Activated CD4-positive, alpha-beta T cell treated with anti-CD3 and anti-CD28 coated beads, Interleukin-2, amount 10 ng/mL, durations not matched to agents 7 days and 5 days (primary cell): ENCODE measurements at regions not wholly inside any gene's neighbourhood (a gene's known extent, or its start where the extent isn't known, plus 50 kb on each side); places are given as distances from the start of the nearest gene placed in this dataset.

Experiments used
- CTCF ChIA-PET: fragments of 350-600 bp; sonication (Branson Sonifier 250); formaldehyde crosslinking; loops from one replicate; lab custom pipeline; 2021; ENCODE audit warnings: antibody characterized with exemption; lab: Charles Lee
- POLR2A ChIA-PET: fragments of 350-600 bp; sonication (Branson Sonifier 250); formaldehyde crosslinking; loops from one replicate; lab custom pipeline; 2021; ENCODE audit warnings: antibody characterized with exemption; lab: Charles Lee
- DNase-seq: peaks from one replicate; pipeline ENCODE4 v3.0.0-alpha.2; 2020
- H3K27ac Mint-ChIP-seq: one replicate; pipeline ENCODE4 v1.8.0; 2021; ENCODE audit warnings: mild to moderate bottlenecking, moderate library complexity, mixed read lengths
- H3K27me3 Mint-ChIP-seq: one replicate; pipeline ENCODE4 v1.8.0; 2021; ENCODE audit warnings: mixed read lengths
- H3K36me3 Mint-ChIP-seq: one replicate; pipeline ENCODE4 v1.8.0; 2021; ENCODE audit warnings: low read depth, mixed read lengths
- H3K4me1 Mint-ChIP-seq: one replicate; pipeline ENCODE4 v1.8.0; 2021; ENCODE audit warnings: mixed read lengths
- H3K4me3 Mint-ChIP-seq: one replicate; pipeline ENCODE4 v1.8.0; 2021; ENCODE audit warnings: mild to moderate bottlenecking, moderate library complexity, mixed read lengths
- H3K9me3 Mint-ChIP-seq: one replicate; pipeline ENCODE4 v1.8.0; 2021; ENCODE audit warnings: mixed read lengths

DNA sequence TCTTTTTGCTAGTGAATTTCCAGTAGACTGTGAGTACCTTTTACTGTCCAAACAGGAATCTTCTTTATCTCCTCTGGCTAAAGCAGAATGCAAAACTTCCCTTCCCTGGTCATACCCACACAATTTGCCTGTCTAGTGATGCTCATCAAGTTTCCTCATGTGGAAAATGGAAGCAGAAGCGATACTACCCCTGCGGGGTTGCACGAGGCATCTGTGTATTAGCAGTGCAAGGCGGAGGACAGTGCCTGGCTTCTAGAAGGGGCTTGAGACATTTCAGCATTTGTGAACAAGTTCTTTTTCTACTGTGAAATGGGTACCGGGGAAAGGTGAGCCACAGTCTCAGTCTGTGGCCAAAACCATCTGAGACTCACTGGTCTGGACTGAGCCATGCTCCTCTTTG, 340.9 kb downstream of the AACS start:
- H3K4me1 Mint-ChIP-seq, result no peaks in the 10 kb centered on the region
- H3K27ac Mint-ChIP-seq, result no peak overlapping the region
- no peak for DNase-seq
- H3K36me3 Mint-ChIP-seq, result no peaks in the 10 kb centered on the region
- no peak overlapping the region for H3K4me3 Mint-ChIP-seq
- H3K9me3 Mint-ChIP-seq, result no peaks in the 10 kb centered on the region
- peaks cover 3% of the 10 kb centered on the region for H3K27me3 Mint-ChIP-seq
- ChIA-PET CTCF (no interaction called here), POLR2A (no interaction called here)

DNA sequence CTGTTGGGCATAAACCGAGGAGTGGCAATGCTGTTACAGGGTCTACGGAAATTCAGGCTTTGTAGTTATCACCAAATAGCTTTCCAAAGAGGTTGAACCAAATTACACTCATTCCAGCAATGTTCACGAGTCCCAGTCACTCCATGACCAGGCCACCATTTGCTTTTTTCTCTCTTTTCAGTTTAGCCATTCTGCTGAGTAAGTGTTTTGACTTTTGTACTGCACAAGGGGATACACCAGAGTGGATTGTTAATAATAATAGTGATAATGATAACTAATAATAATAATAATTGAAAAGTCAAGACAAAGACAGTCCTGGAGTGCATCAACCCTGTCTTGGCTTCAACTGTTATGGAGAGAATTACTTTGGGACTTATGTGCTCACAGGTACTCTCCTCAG, 343.5 kb downstream of the AACS start:
- H3K27ac Mint-ChIP-seq, result no peak overlapping the region
- no peaks in the 10 kb centered on the region for H3K4me1 Mint-ChIP-seq
- H3K4me3 Mint-ChIP-seq, result no peak overlapping the region
- POLR2A ChIA-PET, result no interaction called here
- no peaks in the 10 kb centered on the region for H3K27me3 Mint-ChIP-seq
- H3K36me3 Mint-ChIP-seq, result no peaks in the 10 kb centered on the region
- CTCF ChIA-PET, result no interaction called here
- no peaks in the 10 kb centered on the region for H3K9me3 Mint-ChIP-seq
- no peak for DNase-seq

DNA sequence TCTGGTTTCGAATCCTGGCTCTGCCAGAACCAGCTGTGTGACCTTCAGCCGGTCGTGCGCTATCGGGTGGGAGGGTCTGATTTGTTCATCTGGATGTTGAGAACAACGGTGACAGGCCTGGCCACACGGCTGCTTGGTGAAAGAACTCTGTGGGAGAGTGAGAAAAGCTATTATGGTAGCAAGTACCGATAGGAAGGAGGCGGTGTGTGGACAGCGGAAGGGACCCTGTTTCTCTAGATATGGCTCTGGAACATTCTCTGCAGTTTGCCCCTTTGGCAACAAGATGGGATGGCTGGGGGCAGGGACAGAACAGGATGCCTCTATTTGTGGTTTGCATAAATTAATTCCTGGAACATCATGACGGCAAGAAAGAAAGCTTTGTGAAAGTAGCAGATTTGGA, 347.3 kb downstream of the AACS start:
- Mint-ChIP-seq H3K36me3 (no peaks in the 10 kb centered on the region), H3K27ac (no peak overlapping the region), H3K4me1 (no peaks in the 10 kb centered on the region), H3K27me3 (no peaks in the 10 kb centered on the region), H3K9me3 (no peaks in the 10 kb centered on the region), H3K4me3 (no peak overlapping the region)
- ChIA-PET CTCF (no interaction called here), POLR2A (no interaction called here)
- DNase-seq, result no peak

DNA sequence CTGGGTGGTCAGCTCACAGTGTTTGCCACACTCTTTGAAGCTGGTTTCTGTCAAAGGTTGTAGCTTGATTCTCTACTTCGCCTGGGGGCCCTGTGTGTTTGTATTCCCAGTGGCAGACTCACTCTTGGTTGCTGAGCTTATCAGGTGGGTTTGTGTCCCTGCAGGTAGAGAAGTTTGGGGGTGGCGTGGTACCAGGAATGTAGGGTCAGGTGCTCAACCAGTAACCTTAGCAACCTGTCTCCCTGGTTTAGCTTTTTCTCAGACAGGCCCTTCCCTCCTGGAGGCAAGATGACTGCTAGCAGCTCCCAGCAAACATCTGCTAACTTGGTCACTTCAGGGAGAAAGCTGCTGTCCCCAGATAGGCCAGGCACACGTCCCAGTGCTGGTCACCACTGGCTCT, 352.2 kb downstream of the AACS start:
- no peak overlapping the region for H3K4me3 Mint-ChIP-seq
- POLR2A ChIA-PET, result no interaction called here
- no peaks in the 10 kb centered on the region for H3K36me3 Mint-ChIP-seq

DNA sequence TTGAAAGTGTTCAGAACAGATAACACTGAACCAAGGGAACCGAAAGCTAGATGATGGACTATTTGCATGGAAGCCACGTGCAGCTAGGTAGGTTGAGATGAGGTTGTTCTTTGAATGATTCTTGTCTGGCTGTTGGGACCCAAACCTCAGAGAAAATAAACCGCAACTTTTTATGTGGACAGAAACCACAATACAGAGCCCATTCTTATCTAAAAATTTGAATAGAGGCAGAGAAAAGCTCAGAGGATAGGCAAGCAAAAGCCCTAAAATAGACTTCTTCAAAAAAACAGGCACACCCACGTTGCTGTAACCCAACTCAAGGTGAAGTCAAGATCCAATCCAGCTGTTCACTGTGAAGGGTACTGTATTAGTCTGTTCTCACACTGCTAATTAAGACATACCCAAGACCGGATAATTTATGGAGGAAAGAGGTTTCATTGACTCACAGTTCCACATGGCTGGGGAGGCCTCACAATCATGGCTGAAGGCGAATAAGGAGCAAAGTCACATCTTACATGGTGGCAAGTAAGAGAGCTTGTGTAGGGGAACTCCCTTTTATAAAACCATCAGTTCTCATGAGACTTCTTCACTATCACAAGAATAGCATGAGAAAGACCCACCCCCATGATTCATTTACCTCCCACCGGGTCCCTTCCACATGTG, 353.8 kb downstream of the AACS start:
- CTCF ChIA-PET, result no interaction called here

More for the DNA sequence above, 352.2 kb downstream of the AACS start:
- H3K27ac Mint-ChIP-seq, result no peak overlapping the region
- DNase-seq, result no peak
- peaks cover 3% of the 10 kb centered on the region for H3K9me3 Mint-ChIP-seq
- no peaks in the 10 kb centered on the region for H3K27me3 Mint-ChIP-seq
- H3K4me1 Mint-ChIP-seq, result no peaks in the 10 kb centered on the region
- CTCF ChIA-PET, result no interaction called here

DNA sequence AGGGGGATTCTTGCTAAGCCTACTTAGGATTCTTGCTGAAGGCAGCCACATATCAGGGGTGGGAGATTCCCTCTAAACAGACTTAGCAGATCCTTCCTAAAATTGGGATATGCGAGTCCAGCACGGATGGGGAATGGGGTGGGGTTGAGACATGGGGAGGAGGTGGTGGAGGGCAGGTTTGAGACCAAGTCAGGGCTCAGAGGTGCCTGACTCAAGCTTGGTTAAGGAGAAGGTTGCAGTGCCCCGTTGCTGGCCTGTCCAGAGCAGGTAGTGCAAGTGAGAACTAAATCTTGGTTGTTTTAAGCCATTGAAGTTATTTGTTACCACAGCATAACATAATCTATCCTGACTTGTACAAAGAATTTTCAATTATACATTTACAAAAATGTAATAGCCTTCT, 359.7 kb downstream of the AACS start:
- Mint-ChIP-seq H3K4me3 (no peak overlapping the region), H3K27ac (no peak overlapping the region), H3K36me3 (no peaks in the 10 kb centered on the region), H3K4me1 (no peaks in the 10 kb centered on the region), H3K27me3 (no peaks in the 10 kb centered on the region), H3K9me3 (peaks cover 3% of the 10 kb centered on the region)
- DNase-seq, result no peak
- ChIA-PET POLR2A (no interaction called here), CTCF (no interaction called here)

More for the DNA sequence above, 353.8 kb downstream of the AACS start:
- Mint-ChIP-seq H3K4me1 (no peaks in the 10 kb centered on the region), H3K9me3 (peaks cover 3% of the 10 kb centered on the region), H3K36me3 (no peaks in the 10 kb centered on the region), H3K4me3 (no peak overlapping the region), H3K27me3 (no peaks in the 10 kb centered on the region), H3K27ac (no peak overlapping the region)
- POLR2A ChIA-PET, result no interaction called here
- no peak for DNase-seq

DNA sequence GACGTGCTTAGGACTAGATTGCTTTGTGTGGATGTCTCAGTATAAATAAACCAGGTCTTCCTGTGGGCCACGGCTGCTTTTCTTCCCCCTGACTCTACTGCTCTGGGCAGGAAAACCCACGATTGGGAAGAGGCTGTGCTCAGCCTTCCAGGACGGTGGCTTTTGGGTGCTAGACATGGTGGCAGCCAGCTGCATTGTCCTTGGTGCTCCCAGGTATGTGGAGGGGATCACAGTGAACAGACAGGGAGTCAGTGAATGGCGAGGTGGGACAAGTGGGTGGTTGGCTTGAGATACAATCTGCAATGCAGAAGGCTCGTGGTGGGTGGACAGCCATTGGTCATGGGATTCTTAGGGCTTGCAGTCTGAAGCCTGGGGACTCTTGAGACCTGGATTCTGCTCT, 366.3 kb downstream of the AACS start:
- H3K27ac Mint-ChIP-seq, result no peak overlapping the region
- H3K36me3 Mint-ChIP-seq, result no peaks in the 10 kb centered on the region
- peaks cover 2% of the 10 kb centered on the region for H3K9me3 Mint-ChIP-seq
- CTCF ChIA-PET, result no interaction called here
- POLR2A ChIA-PET, result no interaction called here
- no peak for DNase-seq
- H3K4me1 Mint-ChIP-seq, result no peaks in the 10 kb centered on the region
- H3K4me3 Mint-ChIP-seq, result no peak overlapping the region
- no peaks in the 10 kb centered on the region for H3K27me3 Mint-ChIP-seq

DNA sequence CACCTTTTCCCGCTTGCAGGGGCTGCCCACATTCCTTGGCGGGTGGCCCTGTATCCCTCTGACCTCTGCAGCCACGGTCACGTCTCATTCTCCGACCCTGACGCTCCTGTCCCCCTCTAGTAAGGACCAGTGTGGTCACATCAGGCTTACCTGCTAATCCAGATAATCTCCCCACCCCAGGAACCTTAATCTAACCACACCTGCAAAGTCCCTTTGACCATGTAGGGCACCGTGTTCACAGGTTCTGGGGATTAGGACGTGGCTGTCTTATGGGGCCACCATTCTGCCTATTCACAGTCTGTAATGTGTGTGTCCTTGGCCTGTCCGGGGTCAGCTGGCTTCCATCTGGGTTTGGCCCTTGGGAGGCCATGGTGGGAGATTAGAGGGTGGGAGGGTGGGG, 368.9 kb downstream of the AACS start:
- no peaks in the 10 kb centered on the region for H3K4me1 Mint-ChIP-seq
- H3K27ac Mint-ChIP-seq, result no peak overlapping the region
- H3K4me3 Mint-ChIP-seq, result no peak overlapping the region
- H3K36me3 Mint-ChIP-seq, result no peaks in the 10 kb centered on the region
- no peaks in the 10 kb centered on the region for H3K27me3 Mint-ChIP-seq
- ChIA-PET POLR2A (no interaction called here), CTCF (no interaction called here)
- peaks cover 2% of the 10 kb centered on the region for H3K9me3 Mint-ChIP-seq
- DNase-seq, result no peak

DNA sequence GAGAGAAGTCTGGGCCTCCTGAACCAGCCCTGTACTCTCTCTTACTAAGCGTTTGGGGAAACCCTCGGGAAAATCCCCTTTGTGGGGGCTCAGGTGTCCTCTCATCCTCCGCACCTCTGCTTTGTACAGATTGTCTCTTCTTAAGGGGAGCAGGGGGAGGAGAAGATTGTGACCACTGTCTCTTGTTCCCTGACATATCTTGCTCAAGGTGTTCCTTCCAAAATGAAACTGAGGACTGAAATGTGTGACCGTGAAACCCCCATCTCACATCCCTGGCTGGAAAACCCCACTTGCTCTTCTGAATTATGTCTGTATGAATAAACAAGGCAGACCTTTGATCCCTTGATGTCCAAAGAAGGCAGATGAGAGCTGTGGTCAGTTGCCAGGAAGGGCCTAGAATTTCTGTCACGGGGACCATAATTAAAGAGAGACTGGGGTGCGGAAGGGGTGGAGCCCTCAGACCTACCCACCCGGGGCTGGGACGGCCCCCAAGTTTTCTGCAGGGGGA, 369.8 kb downstream of the AACS start:
- no peaks in the 10 kb centered on the region for H3K4me1 Mint-ChIP-seq
- ChIA-PET CTCF (no interaction called here), POLR2A (no interaction called here)
- no peak for DNase-seq
- H3K27ac Mint-ChIP-seq, result no peak overlapping the region
- peaks cover 2% of the 10 kb centered on the region for H3K27me3 Mint-ChIP-seq
- no peaks in the 10 kb centered on the region for H3K36me3 Mint-ChIP-seq
- H3K4me3 Mint-ChIP-seq, result no peak overlapping the region
- peaks cover 2% of the 10 kb centered on the region for H3K9me3 Mint-ChIP-seq

DNA sequence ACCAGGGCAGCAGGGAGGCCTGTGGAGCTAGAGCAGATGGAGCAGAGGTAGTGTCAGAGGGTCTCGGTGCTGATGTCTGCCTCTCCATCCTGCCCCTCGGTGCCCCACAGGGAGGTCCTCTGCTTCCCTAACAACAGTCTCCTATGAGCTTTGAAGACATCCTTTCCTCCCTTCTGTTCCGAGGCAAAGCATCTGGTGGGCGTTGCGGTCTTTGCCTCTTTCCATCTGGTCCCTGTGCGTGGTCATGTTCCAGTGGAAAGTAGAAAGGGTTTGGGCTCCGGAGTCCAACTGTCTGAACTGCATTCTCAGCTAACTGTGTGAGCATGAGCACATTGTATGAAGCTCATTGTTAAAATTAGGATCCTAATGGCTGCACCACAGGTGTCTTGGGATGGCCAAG, 370.6 kb downstream of the AACS start:
- no peak for DNase-seq
- Mint-ChIP-seq H3K9me3 (peaks cover 2% of the 10 kb centered on the region), H3K4me3 (no peak overlapping the region), H3K27me3 (peaks cover 2% of the 10 kb centered on the region), H3K4me1 (no peaks in the 10 kb centered on the region), H3K36me3 (no peaks in the 10 kb centered on the region), H3K27ac (no peak overlapping the region)
- POLR2A ChIA-PET, result no interaction called here
- CTCF ChIA-PET, result no interaction called here

DNA sequence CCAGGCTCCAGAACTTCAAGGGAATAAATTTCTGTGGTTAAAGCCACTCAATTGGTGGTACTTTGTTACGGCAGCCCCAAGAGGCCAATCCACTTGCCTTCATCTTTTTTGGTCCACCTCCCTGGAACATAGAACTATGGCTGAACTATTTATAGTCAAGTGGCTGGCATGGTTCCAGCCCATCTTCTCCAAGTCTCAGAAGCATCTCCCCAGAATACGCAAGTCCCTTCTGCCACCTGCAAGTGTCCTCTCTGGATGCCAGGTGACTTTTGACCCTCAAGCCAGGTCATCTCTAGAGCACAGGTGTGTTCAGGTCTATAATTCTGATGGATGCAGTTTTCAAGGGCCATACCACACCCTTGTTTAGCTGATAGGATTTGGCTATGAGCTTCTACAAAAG, 371.5 kb downstream of the AACS start:
- H3K27ac Mint-ChIP-seq, result no peak overlapping the region
- H3K4me1 Mint-ChIP-seq, result no peaks in the 10 kb centered on the region
- no peak for DNase-seq
- ChIA-PET CTCF (no interaction called here), POLR2A (no interaction called here)
- H3K27me3 Mint-ChIP-seq, result peaks cover 2% of the 10 kb centered on the region
- H3K9me3 Mint-ChIP-seq, result peaks cover 2% of the 10 kb centered on the region
- H3K4me3 Mint-ChIP-seq, result no peak overlapping the region
- no peaks in the 10 kb centered on the region for H3K36me3 Mint-ChIP-seq

DNA sequence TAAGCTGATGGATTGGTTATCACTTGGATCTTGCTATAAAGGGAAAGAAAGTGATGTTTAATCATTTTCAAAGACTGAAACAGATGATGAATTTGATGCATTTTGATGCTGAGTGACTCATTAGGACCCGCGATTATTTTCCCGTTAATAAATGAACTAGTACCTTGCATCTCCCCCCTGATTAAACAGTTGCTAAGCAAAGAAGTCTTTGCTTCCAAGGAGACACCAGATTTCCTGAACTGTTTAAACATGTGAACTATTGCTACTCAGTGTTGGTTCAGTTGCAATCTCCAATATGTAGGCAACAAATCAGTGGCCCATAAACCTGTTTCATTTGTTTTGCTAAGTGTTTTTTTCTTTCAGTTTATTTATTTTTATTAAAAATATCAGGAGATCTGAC, 375.2 kb downstream of the AACS start:
- Mint-ChIP-seq H3K9me3 (no peaks in the 10 kb centered on the region), H3K36me3 (no peaks in the 10 kb centered on the region), H3K4me3 (no peak overlapping the region), H3K27me3 (peaks cover 5% of the 10 kb centered on the region), H3K27ac (no peak overlapping the region), H3K4me1 (no peaks in the 10 kb centered on the region)
- ChIA-PET CTCF (no interaction called here), POLR2A (no interaction called here)
- no peak for DNase-seq

DNA sequence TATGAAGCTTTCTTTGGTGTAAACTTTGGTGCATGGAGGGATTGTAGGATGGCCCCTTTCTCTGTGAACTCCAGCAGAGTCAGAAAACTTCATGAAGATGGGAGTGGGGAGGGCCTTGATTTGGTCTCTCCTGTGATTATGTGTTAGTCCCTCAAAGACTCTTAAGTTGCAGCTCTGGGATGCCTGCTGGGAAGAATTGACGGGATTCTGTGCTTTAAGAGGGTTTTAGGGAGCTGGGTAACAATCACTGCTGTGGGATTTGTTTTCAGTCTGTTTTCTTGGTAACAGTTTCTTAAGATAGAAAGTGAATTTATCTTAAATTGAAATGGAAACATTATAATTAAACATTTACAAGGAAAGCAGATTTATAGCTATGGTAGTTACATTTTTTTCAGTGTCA, 378.1 kb downstream of the AACS start:
- peaks cover 5% of the 10 kb centered on the region for H3K27me3 Mint-ChIP-seq
- POLR2A ChIA-PET, result no interaction called here

DNA sequence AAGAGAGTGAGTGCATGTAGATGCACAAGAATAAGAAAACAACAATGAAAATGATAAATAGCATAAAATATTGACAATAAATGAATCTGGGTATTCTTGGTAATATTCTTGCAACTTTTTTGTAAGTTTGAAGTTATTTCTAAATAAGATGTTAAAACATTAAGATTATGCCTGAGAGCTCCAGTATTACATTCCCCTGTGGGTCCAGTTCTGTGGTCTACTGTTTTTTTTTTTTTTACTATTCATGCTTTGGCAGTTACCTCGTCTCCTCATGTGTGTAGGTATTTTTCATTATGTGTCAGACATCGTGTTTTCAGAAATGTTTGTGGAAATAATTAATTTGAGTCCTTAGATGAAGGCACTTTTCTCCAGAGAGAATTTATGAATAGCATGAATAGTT, 386.2 kb downstream of the AACS start:
- H3K36me3 Mint-ChIP-seq, result no peaks in the 10 kb centered on the region
- H3K27ac Mint-ChIP-seq, result no peak overlapping the region
- no peaks in the 10 kb centered on the region for H3K27me3 Mint-ChIP-seq
- no peaks in the 10 kb centered on the region for H3K4me1 Mint-ChIP-seq
- peaks cover 9% of the 10 kb centered on the region for H3K9me3 Mint-ChIP-seq
- no peak overlapping the region for H3K4me3 Mint-ChIP-seq
- ChIA-PET POLR2A (no interaction called here), CTCF (no interaction called here)
- DNase-seq, result no peak

More for the DNA sequence above, 378.1 kb downstream of the AACS start:
- Mint-ChIP-seq H3K4me1 (no peaks in the 10 kb centered on the region), H3K36me3 (no peaks in the 10 kb centered on the region), H3K9me3 (no peaks in the 10 kb centered on the region), H3K27ac (no peak overlapping the region), H3K4me3 (no peak overlapping the region)
- CTCF ChIA-PET, result no interaction called here
- no peak for DNase-seq
